Calu3 (cell line): ENCODE measurements at regions not wholly inside any gene's neighbourhood (a gene's known extent, or its start where the extent isn't known, plus 50 kb on each side); places are given as distances from the start of the nearest gene placed in this dataset.

ENCODE experiments used
- BruUV-seq: library from RNA; stranded (reverse); fragments of 400-500 nt; replicated peaks from 2 replicates; lab custom pipeline; 2021; lab: Mats Ljungman, UMichigan
- CTCF ChIA-PET: fragments of 300-600 bp; sonication (Branson Sonifier 250); formaldehyde crosslinking; loops from one replicate; lab custom pipeline; 2022; ENCODE audit warnings: antibody characterized with exemption; lab: Charles Lee
- DNase-seq: peaks from one replicate; pipeline ENCODE4 v3.0.0; 2022
- H3K27ac Mint-ChIP-seq: one replicate; pipeline ENCODE4 v1.8.0; 2022; ENCODE audit warnings: mixed read lengths; ENCODE audit not compliant: unreplicated experiment
- H3K27me3 Mint-ChIP-seq: one replicate; pipeline ENCODE4 v1.8.0; 2022; ENCODE audit warnings: mixed read lengths; ENCODE audit not compliant: unreplicated experiment
- H3K36me3 Mint-ChIP-seq: one replicate; pipeline ENCODE4 v1.8.0; 2022; ENCODE audit warnings: mild to moderate bottlenecking, moderate library complexity, mixed read lengths; ENCODE audit not compliant: insufficient read depth, unreplicated experiment
- H3K4me1 Mint-ChIP-seq: one replicate; pipeline ENCODE4 v1.8.0; 2022; ENCODE audit warnings: mild to moderate bottlenecking, low read depth, mixed read lengths; ENCODE audit not compliant: unreplicated experiment
- H3K4me3 Mint-ChIP-seq: one replicate; pipeline ENCODE4 v1.8.0; 2022; ENCODE audit warnings: mild to moderate bottlenecking, low read depth, moderate library complexity, mixed read lengths; ENCODE audit not compliant: unreplicated experiment
- H3K9me3 Mint-ChIP-seq: one replicate; pipeline ENCODE4 v1.8.0; 2022; ENCODE audit warnings: low read depth, mixed read lengths; ENCODE audit not compliant: unreplicated experiment
- intact Hi-C: fragments of 100-400 bp; cut with micrococcal nuclease; formaldehyde crosslinking; loops from one replicate; pipeline ENCODE4 v1.10.0; 2022; ENCODE audit not compliant: unreplicated experiment
- TF ChIP-seq, protein P1 (sequence below): fragments of 200-600 bp; IDR thresholded peaks from one replicate; pipeline ENCODE4 v1.8.0; 2022; ENCODE audit warnings: antibody characterized with exemption; ENCODE audit not compliant: unreplicated experiment

DNA sequence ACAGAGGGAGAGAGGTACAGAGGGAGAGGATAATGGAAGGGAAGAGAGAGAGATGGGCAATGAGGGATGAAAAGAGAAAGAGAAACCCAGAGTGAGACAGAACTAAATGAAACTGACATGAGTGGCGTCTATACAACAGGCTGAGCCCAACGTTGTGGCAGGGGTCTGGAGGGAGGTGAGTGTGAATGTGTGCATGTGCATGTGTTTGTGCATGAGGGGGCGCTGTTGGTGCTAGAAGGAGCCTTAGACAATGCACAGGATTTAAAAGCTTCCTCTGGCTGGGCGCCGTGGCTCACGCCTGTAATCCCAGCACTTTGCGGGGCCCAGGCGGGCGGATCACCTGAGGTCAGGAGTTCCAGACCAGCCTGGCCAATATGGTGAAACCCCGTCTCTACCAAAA, 454.8 kb upstream of the CDH11 start:
- no TSS peak for BruUV-seq
- Mint-ChIP-seq H3K4me1 (no peaks in the 10 kb centered on the region), H3K9me3 (peaks cover 23% of the 10 kb centered on the region), H3K4me3 (no peak overlapping the region), H3K27me3 (no peaks in the 10 kb centered on the region), H3K36me3 (no peaks in the 10 kb centered on the region), H3K27ac (no peak overlapping the region)
- TF ChIP-seq, protein P1, sequence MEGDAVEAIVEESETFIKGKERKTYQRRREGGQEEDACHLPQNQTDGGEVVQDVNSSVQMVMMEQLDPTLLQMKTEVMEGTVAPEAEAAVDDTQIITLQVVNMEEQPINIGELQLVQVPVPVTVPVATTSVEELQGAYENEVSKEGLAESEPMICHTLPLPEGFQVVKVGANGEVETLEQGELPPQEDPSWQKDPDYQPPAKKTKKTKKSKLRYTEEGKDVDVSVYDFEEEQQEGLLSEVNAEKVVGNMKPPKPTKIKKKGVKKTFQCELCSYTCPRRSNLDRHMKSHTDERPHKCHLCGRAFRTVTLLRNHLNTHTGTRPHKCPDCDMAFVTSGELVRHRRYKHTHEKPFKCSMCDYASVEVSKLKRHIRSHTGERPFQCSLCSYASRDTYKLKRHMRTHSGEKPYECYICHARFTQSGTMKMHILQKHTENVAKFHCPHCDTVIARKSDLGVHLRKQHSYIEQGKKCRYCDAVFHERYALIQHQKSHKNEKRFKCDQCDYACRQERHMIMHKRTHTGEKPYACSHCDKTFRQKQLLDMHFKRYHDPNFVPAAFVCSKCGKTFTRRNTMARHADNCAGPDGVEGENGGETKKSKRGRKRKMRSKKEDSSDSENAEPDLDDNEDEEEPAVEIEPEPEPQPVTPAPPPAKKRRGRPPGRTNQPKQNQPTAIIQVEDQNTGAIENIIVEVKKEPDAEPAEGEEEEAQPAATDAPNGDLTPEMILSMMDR: no peak
- intact Hi-C loops: no loop called here
- CTCF ChIA-PET: no interaction called here
- DNase-seq: no peak

DNA sequence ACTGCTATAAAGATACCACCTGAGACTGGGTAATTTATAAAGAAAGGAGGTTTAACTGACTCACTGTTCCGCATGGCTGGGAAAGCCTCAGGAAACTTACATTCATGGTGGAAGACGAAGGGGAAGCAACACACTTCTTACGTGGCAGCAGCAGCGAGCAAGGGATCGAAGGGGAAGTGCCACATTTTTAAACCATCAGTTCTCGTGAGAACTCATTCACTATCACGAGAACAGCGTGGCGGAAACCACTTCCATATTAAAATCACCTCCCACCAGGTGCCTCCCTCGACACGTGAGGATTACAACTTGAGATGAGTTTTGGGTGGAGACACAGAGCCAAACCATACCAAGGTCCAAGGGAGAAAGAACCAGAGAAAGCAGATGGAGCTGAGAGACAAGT, 454.3 kb upstream of the CDH11 start:
- intact Hi-C loops: no loop called here
- no peak overlapping the region for H3K4me3 Mint-ChIP-seq
- no peaks in the 10 kb centered on the region for H3K27me3 Mint-ChIP-seq
- DNase-seq: no peak
- TF ChIP-seq, protein P1: no peak
- no TSS peak for BruUV-seq
- H3K36me3 Mint-ChIP-seq: no peaks in the 10 kb centered on the region
- peaks cover 23% of the 10 kb centered on the region for H3K9me3 Mint-ChIP-seq
- H3K4me1 Mint-ChIP-seq: no peaks in the 10 kb centered on the region
- H3K27ac Mint-ChIP-seq: no peak overlapping the region
- CTCF ChIA-PET: no interaction called here

DNA sequence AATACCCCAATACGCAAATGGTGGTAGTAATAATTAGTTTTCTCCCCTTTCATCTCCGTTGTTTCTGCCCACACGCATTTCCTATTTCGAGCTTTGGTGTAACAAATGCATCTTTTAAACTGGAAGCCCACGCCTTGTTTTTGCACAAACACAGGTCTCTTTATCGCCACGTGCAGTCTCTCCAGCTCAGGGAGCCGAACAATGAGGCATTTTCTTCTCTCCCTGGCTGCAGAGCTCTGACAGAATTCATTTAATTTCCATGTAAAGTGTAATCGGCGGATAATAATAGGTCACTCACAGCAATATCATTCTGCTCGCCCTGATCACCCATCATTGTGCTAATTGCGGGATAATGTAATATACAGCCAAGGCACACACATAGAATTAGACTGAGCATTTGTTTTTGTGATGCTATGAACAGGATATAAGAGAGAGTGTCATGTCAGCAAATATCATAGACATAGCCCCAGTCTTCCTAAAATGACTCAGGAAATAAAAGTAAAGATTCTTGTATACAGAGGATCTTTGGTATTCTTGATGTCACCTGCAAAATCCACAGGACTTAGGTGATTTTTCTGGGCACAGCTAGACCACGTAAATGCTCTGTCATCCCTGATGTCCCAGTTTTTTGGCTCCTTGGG, 452.6 kb upstream of the CDH11 start:
- no peaks in the 10 kb centered on the region for H3K4me1 Mint-ChIP-seq
- DNase-seq: no peak
- H3K9me3 Mint-ChIP-seq: peaks cover 22% of the 10 kb centered on the region
- TF ChIP-seq, protein P1: no peak
- no peaks in the 10 kb centered on the region for H3K27me3 Mint-ChIP-seq
- intact Hi-C loops: no loop called here
- H3K36me3 Mint-ChIP-seq: no peaks in the 10 kb centered on the region
- CTCF ChIA-PET: no interaction called here
- H3K27ac Mint-ChIP-seq: no peak overlapping the region
- H3K4me3 Mint-ChIP-seq: no peak overlapping the region
- BruUV-seq: no TSS peak

DNA sequence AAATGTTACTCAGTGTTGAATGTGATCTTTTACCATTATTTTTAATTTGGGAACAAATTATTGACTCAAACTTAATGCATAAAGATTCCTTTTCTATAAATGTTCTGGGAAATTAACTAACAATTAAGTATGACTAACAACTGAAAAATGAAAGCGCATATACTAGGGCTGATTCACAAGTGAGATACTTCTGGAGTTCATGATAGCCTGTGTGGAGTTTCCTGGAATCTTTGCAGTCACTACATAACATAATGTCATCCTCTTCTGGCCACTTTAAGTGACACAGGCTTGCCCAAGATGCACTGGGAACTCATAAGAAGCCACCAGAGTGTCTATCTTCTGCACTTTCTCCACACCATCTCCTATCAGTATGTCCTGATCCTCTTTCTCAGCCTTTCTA, 450.3 kb upstream of the CDH11 start:
- H3K4me1 Mint-ChIP-seq: no peaks in the 10 kb centered on the region
- no peak overlapping the region for H3K4me3 Mint-ChIP-seq
- no peak overlapping the region for H3K27ac Mint-ChIP-seq
- H3K27me3 Mint-ChIP-seq: no peaks in the 10 kb centered on the region
- DNase-seq: no peak
- no peaks in the 10 kb centered on the region for H3K36me3 Mint-ChIP-seq
- CTCF ChIA-PET: no interaction called here
- intact Hi-C loops: no loop called here
- no TSS peak for BruUV-seq
- H3K9me3 Mint-ChIP-seq: peaks cover 22% of the 10 kb centered on the region
- TF ChIP-seq, protein P1: no peak
